Naive thymus-derived CD8-positive, alpha-beta T cell (primary cell): ENCODE measurements at regions not wholly inside any gene's neighbourhood (a gene's known extent, or its start where the extent isn't known, plus 50 kb on each side); places are given as distances from the start of the nearest gene placed in this dataset.

Source experiments
- ATAC-seq, 2 donors: fragments of 150-1000 bp; cut with Tn5 transposase in 1 of 2; sonication (Bioruptor Pico), chemical (Tn5 transposase) in 1 of 2; 1 replicate in 1 of 2; 2 replicates in 1 of 2; pipeline ENCODE4 v1.10.0; 2021; ENCODE audit warnings: mild to moderate bottlenecking in 2 of 2, moderate library complexity in 2 of 2
- POLR2A ChIA-PET: fragments of 350-600 bp; sonication (Branson Sonifier 250); formaldehyde crosslinking; loops from one replicate; lab custom pipeline; 2021; ENCODE audit warnings: antibody characterized with exemption; lab: Charles Lee
- DNase-seq, 10 donors: peaks; one replicate each; pipeline versions ENCODE4 v3.0.0 to v3.0.0-alpha.2; 2020 to 2022
- H3K27ac Mint-ChIP-seq, 10 donors: one replicate each; pipeline ENCODE4 v1.8.0; 2020 to 2022; ENCODE audit warnings: mild to moderate bottlenecking in 10 of 10, mixed read lengths in 10 of 10, moderate library complexity in 4 of 10, inconsistent platforms in 1 of 10
- H3K27me3 Mint-ChIP-seq, 5 donors: one replicate each; pipeline ENCODE4 v1.8.0; 2021 to 2022; ENCODE audit warnings: mixed read lengths in 5 of 5
- H3K36me3 Mint-ChIP-seq, 3 donors: one replicate each; pipeline ENCODE4 v1.8.0; 2020 to 2022; ENCODE audit warnings: mixed read lengths in 3 of 3, mild to moderate bottlenecking in 2 of 3, inconsistent platforms in 1 of 3
- H3K4me1 Mint-ChIP-seq, 4 donors: one replicate each; pipeline ENCODE4 v1.8.0; 2021 to 2022; ENCODE audit warnings: mixed read lengths in 4 of 4
- H3K4me3 Mint-ChIP-seq, 10 donors: one replicate each; pipeline ENCODE4 v1.8.0; 2020 to 2022; ENCODE audit warnings: mild to moderate bottlenecking in 10 of 10, mixed read lengths in 10 of 10, moderate library complexity in 6 of 10, inconsistent platforms in 1 of 10
- H3K9me3 Mint-ChIP-seq, 9 donors: one replicate each; pipeline ENCODE4 v1.8.0; 2020 to 2022; ENCODE audit warnings: mixed read lengths in 9 of 9, mild to moderate bottlenecking in 3 of 9, inconsistent platforms in 1 of 9, moderate library complexity in 1 of 9

DNA sequence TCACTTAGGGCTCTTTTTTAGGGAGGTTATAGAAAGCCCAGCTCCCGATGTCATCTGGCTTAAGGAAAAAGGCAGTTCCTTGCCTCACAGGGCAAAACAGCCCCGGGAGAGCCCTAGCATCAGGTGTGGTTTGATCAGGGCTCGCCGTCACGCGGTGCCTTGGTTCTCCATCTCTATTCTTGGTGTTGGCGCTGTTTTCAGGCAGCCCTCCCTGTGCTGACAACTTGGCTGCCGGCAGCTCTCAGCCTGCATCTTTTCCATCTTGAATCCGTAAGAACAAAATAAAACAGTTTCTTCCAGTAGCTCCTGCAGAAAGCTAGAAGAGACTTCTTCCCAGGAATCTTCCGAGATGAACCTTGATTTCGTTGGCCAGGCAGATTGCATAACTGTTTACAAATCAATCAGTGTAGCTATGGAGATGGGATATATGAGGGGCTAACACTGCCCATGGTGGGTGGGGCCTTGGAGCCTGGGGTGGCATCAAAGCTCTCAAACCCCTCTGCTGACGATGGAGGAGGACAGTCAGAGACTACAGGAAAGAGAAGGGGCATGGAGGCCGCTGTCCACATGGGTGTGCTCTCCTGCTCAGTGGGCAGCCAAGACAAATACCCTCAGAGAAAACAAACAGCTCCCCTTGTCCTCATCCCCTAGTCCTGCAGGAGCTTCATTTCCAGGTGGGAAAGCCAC, 370.7 kb upstream of the C1orf174 start:
- ATAC-seq (no peak), DNase-seq (no peak)
- Mint-ChIP-seq H3K9me3 (peaks cover 0 to 9% (median 3%) of the 10 kb centered on the region in 9 donors), H3K4me1 (peaks cover 0 to 13% (median under 1%) of the 10 kb centered on the region in 4 donors), H3K36me3 (no peaks in the 10 kb centered on the region), H3K27ac (no peak overlapping the region), H3K4me3 (no peak overlapping the region), H3K27me3 (peaks cover 6 to 35% (median 31%) of the 10 kb centered on the region in 5 donors)
- POLR2A ChIA-PET: no interaction called here

GRCh38 chr1:4271338-4271998, 371.4 kb upstream of the C1orf174 start:
- Mint-ChIP-seq H3K27ac (no peak overlapping the region), H3K9me3 (peaks cover 0 to 14% (median 4%) of the 10 kb centered on the region in 9 donors), H3K27me3 (peaks cover 11 to 42% (median 37%) of the 10 kb centered on the region in 5 donors), H3K4me1 (peaks cover 0 to 13% (median under 1%) of the 10 kb centered on the region in 4 donors), H3K36me3 (no peaks in the 10 kb centered on the region), H3K4me3 (no peak overlapping the region)
- no peak for ATAC-seq
- DNase-seq: no peak
- POLR2A ChIA-PET: no interaction called here

DNA sequence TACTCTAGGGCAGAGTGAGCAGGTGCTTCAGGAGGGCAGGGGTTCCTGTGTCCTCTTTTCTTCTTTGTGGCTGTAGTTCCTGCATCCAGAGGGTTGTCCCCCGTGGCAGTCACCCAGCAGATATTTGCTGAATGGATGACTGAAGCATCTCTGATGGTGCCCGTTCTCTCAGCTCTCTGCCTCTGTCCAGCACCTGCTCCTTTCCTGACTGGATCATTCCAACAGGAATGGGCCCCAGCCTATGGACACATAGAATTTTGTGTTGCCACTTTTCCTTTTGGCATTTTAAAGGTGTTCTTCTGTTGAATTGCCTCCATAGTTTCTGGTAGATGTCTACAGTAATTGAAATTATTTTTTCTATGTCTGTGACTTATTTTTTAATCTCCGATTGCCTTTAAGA, 372.5 kb upstream of the C1orf174 start:
- Mint-ChIP-seq H3K4me1 (peaks cover 0 to 9% (median under 1%) of the 10 kb centered on the region in 4 donors), H3K36me3 (peaks cover 0 to 9% (median 0%) of the 10 kb centered on the region in 3 donors), H3K4me3 (no peak overlapping the region), H3K27me3 (peaks cover 15 to 51% (median 42%) of the 10 kb centered on the region in 5 donors), H3K27ac (no peak overlapping the region), H3K9me3 (peaks cover 0 to 24% (median 11%) of the 10 kb centered on the region in 9 donors)
- DNase-seq: no peak
- ATAC-seq: no peak
- POLR2A ChIA-PET: no interaction called here

DNA sequence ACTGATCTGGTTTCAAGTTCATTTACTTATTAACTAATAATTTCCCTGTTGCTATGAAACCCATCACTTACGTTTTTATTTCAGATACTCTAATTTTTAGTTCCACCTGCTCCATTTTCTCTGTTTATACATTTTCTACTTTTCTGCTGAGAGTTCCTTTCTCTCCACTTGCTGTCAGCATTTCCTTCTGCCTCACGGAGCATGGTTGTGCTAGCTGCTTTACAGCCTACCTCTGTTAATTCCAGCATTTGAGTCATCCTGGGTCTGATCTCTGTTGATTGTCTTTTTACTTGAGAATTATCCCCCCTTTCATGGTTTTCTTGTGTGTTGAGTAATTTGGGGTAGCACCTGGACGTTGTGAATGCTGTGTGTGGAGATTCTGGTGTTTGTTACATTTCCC, 373.2 kb upstream of the C1orf174 start:
- POLR2A ChIA-PET: no interaction called here
- Mint-ChIP-seq H3K27me3 (peaks cover 15 to 53% (median 39%) of the 10 kb centered on the region in 5 donors), H3K36me3 (peaks cover 0 to 13% (median 3%) of the 10 kb centered on the region in 3 donors), H3K4me3 (no peak overlapping the region), H3K4me1 (peaks cover 0 to 3% (median under 1%) of the 10 kb centered on the region in 4 donors), H3K9me3 (peaks cover 0 to 31% (median 11%) of the 10 kb centered on the region in 9 donors), H3K27ac (no peak overlapping the region)
- no peak for ATAC-seq
- DNase-seq: no peak

DNA sequence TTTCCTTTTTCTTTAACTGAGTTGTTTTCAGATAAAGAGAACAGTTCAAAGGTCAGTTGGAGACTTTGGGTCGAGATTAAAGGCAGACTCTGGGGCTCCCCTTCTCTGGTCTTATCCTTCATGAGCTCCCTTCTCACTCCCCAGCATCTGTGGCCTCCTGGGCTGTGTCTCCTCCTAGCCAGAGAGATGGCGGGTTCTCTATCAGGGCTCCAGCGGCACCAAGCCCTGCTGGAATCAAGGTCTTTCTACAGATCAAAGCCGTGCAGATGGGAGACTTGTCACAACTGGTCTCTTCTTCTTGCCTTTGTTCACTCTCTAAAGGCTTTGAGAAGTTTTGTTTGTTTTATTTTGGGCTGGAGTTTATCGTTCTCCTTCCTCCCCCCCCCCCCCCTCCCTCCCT, 373.7 kb upstream of the C1orf174 start:
- Mint-ChIP-seq H3K9me3 (peaks cover 0 to 35% (median 13%) of the 10 kb centered on the region in 9 donors), H3K36me3 (peaks cover 0 to 14% (median 3%) of the 10 kb centered on the region in 3 donors), H3K27ac (peak overlapping the region in 1 of 10 donors; percentile 67), H3K4me3 (no peak overlapping the region), H3K27me3 (peaks cover 15 to 54% (median 38%) of the 10 kb centered on the region in 5 donors), H3K4me1 (peaks cover 0 to 2% (median 0%) of the 10 kb centered on the region in 4 donors)
- DNase-seq (no peak), ATAC-seq (no peak)
- POLR2A ChIA-PET: no interaction called here

DNA sequence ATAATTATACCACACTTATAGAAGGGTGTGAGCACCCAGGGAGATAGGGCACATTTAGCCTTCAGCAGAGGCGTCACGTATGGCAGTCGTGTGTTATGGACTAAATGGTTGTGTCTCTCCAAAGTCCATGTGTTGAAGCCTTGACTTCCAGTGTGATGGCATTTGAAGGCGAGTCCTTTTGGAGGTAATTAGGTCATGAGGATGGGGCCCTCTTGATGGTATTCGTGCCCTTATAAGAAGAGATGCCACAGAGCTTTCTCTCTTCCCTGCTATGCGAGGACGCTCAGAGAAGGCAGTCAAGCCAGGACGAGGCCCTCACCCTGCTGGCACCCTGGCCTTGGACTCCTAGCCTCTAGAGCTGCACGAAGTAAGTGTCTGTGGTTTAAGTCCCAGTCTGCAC, 375.0 kb upstream of the C1orf174 start:
- H3K9me3 Mint-ChIP-seq: peaks cover 0 to 42% (median 13%) of the 10 kb centered on the region in 9 donors
- DNase-seq: no peak
- no peak overlapping the region for H3K27ac Mint-ChIP-seq
- H3K27me3 Mint-ChIP-seq: peaks cover 15 to 54% (median 34%) of the 10 kb centered on the region in 5 donors
- peaks cover 0 to 14% (median 3%) of the 10 kb centered on the region in 3 donors for H3K36me3 Mint-ChIP-seq
- peaks cover 0 to 2% (median 0%) of the 10 kb centered on the region in 4 donors for H3K4me1 Mint-ChIP-seq
- H3K4me3 Mint-ChIP-seq: no peak overlapping the region
- no peak for ATAC-seq
- POLR2A ChIA-PET: no interaction called here

DNA sequence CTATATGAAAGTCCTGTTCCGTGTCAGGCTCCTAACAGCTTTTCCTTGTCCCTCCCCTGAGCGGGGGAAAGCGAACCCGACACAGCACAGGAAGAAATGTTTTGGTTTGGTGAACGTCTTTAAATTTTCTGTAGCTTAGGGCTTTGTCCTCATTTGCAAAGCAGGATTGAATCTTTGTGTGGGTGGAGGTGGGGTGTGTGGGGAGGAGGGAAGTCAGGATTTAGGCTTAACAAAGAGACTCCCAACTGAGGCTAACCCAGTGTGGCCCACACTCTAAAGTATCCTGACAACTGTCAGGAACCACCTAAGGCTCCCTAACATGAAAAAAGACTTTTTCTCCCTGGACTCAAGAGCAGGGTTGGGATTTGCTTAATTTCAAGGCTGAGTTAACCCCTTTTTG, 376.2 kb upstream of the C1orf174 start:
- ATAC-seq (no peak), DNase-seq (no peak)
- POLR2A ChIA-PET: no interaction called here
- Mint-ChIP-seq H3K4me3 (no peak overlapping the region), H3K9me3 (peaks cover 0 to 42% (median 13%) of the 10 kb centered on the region in 9 donors), H3K27ac (no peak overlapping the region), H3K27me3 (peaks cover 15 to 47% (median 31%) of the 10 kb centered on the region in 5 donors), H3K4me1 (peaks cover 0 to 2% (median 0%) of the 10 kb centered on the region in 4 donors), H3K36me3 (peaks cover 0 to 14% (median 3%) of the 10 kb centered on the region in 3 donors)

- H3K27me3 Mint-ChIP-seq: peaks cover 13 to 35% (median 29%) of the 10 kb centered on the region in 5 donors
- H3K27ac Mint-ChIP-seq: no peak overlapping the region
- DNase-seq (no peak), ATAC-seq (no peak)
- peaks cover 0 to 42% (median 15%) of the 10 kb centered on the region in 9 donors for H3K9me3 Mint-ChIP-seq
- no peaks in the 10 kb centered on the region for H3K4me1 Mint-ChIP-seq
- POLR2A ChIA-PET: no interaction called here
- no peak overlapping the region for H3K4me3 Mint-ChIP-seq
- peaks cover 0 to 14% (median 3%) of the 10 kb centered on the region in 3 donors for H3K36me3 Mint-ChIP-seq
These were observed 376.8 kb upstream of the AJAP1 start for GRCh38 chr1:4277598-4277997.

DNA sequence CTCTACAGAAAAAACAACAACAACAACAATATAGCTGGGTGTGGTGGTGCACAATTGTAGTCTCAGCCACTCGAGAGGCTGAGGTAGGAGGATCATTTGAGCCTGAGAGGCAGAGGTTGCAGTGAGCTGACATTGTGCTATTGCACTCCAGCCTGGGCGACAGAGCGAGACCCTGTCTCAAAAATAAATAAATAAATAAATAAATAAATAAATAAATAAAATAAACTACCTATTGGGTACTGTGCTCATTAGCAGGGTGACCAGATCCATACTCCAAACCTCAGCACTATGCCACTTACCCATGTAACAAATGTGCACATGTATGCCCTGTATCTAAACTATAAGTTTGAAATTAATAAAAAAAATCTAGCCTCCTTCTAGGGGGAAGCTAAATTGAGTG, 369.4 kb upstream of the AJAP1 start:
- H3K27me3 Mint-ChIP-seq: peaks cover 9 to 36% (median 15%) of the 10 kb centered on the region in 5 donors
- H3K4me3 Mint-ChIP-seq: no peak overlapping the region

GRCh38 chr1:4292861-4293260, 361.5 kb upstream of the AJAP1 start:
- Mint-ChIP-seq H3K4me3 (no peak overlapping the region), H3K27ac (no peak overlapping the region), H3K36me3 (peaks cover 0 to 5% (median 0%) of the 10 kb centered on the region in 3 donors), H3K27me3 (peaks cover 15 to 59% (median 36%) of the 10 kb centered on the region in 5 donors), H3K4me1 (peaks cover 0 to 5% (median 0%) of the 10 kb centered on the region in 4 donors), H3K9me3 (peaks cover 2 to 30% (median 13%) of the 10 kb centered on the region in 9 donors)
- ATAC-seq: no peak
- no peak for DNase-seq
- POLR2A ChIA-PET: no interaction called here

More for the DNA sequence above, 369.4 kb upstream of the AJAP1 start:
- POLR2A ChIA-PET: no interaction called here
- ATAC-seq (no peak), DNase-seq (no peak)
- Mint-ChIP-seq H3K36me3 (no peaks in the 10 kb centered on the region), H3K9me3 (peaks cover 0 to 19% (median 9%) of the 10 kb centered on the region in 9 donors), H3K4me1 (no peaks in the 10 kb centered on the region), H3K27ac (no peak overlapping the region)

DNA sequence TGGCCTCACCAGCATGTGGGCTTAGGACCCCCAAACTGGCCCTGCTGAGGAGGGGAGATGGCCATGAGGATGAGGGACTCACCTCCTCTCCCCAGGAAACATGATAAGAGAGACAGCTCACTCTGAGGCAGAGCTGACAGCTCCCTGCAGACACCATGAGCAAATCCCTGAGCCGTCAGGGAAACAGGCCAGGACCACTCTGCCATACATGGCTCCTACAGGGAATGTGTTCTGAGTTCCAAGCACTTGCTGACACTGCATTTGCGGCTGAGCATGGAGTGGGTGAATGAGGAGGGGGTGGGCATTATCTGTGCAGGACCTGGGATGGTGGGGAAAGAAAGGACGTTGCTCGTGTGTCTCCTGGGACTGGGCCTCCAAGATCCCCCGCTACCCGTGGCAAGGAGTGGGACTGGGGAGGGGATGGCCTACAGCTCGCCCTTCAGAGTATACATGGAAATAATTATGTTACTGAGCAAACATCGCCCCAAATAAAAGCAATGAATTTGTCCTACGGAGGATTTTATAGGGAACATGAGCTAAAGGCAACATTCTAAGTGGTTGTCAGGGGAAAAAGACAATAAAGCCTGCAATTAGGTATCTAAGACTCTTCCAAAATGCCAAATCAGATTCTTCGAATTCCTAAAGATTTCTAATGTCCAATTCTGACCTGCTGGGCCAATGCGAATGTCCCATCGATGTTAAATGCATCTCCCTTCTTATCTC, 355.9 kb upstream of the AJAP1 start:
- no peak for DNase-seq
- no peak overlapping the region for H3K27ac Mint-ChIP-seq
- ATAC-seq: no peak
- peaks cover 0 to 5% (median 0%) of the 10 kb centered on the region in 3 donors for H3K36me3 Mint-ChIP-seq
- peaks cover 5 to 37% (median 8%) of the 10 kb centered on the region in 5 donors for H3K27me3 Mint-ChIP-seq
- H3K4me1 Mint-ChIP-seq: peaks cover 0 to 6% (median 0%) of the 10 kb centered on the region in 4 donors
- peaks cover 3 to 23% (median 13%) of the 10 kb centered on the region in 9 donors for H3K9me3 Mint-ChIP-seq
- POLR2A ChIA-PET: no interaction called here
- H3K4me3 Mint-ChIP-seq: no peak overlapping the region

GRCh38 chr1:4301007-4301406, 353.4 kb upstream of the AJAP1 start:
- Mint-ChIP-seq H3K4me3 (no peak overlapping the region), H3K27ac (no peak overlapping the region), H3K9me3 (peaks cover 3 to 19% (median 14%) of the 10 kb centered on the region in 9 donors), H3K36me3 (peaks cover 0 to 3% (median 0%) of the 10 kb centered on the region in 3 donors), H3K27me3 (peaks cover 0 to 26% (median 1%) of the 10 kb centered on the region in 5 donors), H3K4me1 (peaks cover 0 to 7% (median 0%) of the 10 kb centered on the region in 4 donors)
- DNase-seq (no peak), ATAC-seq (no peak)
- POLR2A ChIA-PET: no interaction called here
